ENCODE measurements at regions not wholly inside any gene's neighbourhood (a gene's known extent, or its start where the extent isn't known, plus 50 kb on each side); places are given as distances from the start of the nearest gene placed in this dataset.

- DNase-seq = peak in 1 of 2 experiments; percentile 33
These were observed 77.5 kb upstream of the OLFM1 start for GRCh38 chr9:135009794-135010585.

- DNase-seq = no peak
These were observed 76.9 kb upstream of the OLFM1 start for GRCh38 chr9:135010586-135010860.

GRCh38 chr9:135010921-135011320 lies 76.5 kb upstream of the OLFM1 start:
- peak; percentile 65 to 89 for DNase-seq

- no peak for DNase-seq
These were observed 75.3 kb upstream of the OLFM1 start for GRCh38 chr9:135012166-135012565.

GRCh38 chr9:135014311-135015010 lies 73.0 kb upstream of the OLFM1 start:
- DNase-seq = no peak

GRCh38 chr9:135015096-135015495 lies 72.4 kb upstream of the OLFM1 start:
- no peak for DNase-seq

GRCh38 chr9:135015565-135015964 lies 71.9 kb upstream of the OLFM1 start:
- no peak for DNase-seq

GRCh38 chr9:135016037-135016640 lies 71.3 kb upstream of the OLFM1 start:
- DNase-seq = peak in 1 of 2 experiments; percentile 33

GRCh38 chr9:135016876-135017275 lies 70.6 kb upstream of the OLFM1 start:
- no peak for DNase-seq

- DNase-seq = no peak
These were observed 69.6 kb upstream of the OLFM1 start for GRCh38 chr9:135017899-135018298.

GRCh38 chr9:135018306-135018915 lies 69.1 kb upstream of the OLFM1 start:
- no peak for DNase-seq

- no peak for DNase-seq
These were observed 68.2 kb upstream of the OLFM1 start for GRCh38 chr9:135019224-135019623.

- no peak for DNase-seq
These were observed 66.7 kb upstream of the OLFM1 start for GRCh38 chr9:135020481-135021392.

GRCh38 chr9:135021393-135021789 lies 66.1 kb upstream of the OLFM1 start:
- no peak for DNase-seq

GRCh38 chr9:135022191-135022870 lies 65.1 kb upstream of the OLFM1 start:
- no peak for DNase-seq

GRCh38 chr9:135023088-135023785 lies 64.2 kb upstream of the OLFM1 start:
- DNase-seq = peak in 1 of 2 experiments; percentile 47

GRCh38 chr9:135023786-135024405 lies 63.6 kb upstream of the OLFM1 start:
- DNase-seq = no peak

GRCh38 chr9:135029463-135029862 lies 58.0 kb upstream of the OLFM1 start:
- DNase-seq = no peak

GRCh38 chr9:135029871-135030565 lies 57.5 kb upstream of the OLFM1 start:
- DNase-seq = no peak

- peak in 1 of 2 experiments; percentile 83 for DNase-seq
These were observed 56.8 kb upstream of the OLFM1 start for GRCh38 chr9:135030566-135031226.
